LoVo (cell line): ENCODE measurements at regions not wholly inside any gene's neighbourhood (a gene's known extent, or its start where the extent isn't known, plus 50 kb on each side); places are given as distances from the start of the nearest gene placed in this dataset.

Experiments
- DNase-seq: peaks from one replicate; pipeline ENCODE4 v3.0.0-alpha.2; 2016; ENCODE audit warnings: low spot score

DNA sequence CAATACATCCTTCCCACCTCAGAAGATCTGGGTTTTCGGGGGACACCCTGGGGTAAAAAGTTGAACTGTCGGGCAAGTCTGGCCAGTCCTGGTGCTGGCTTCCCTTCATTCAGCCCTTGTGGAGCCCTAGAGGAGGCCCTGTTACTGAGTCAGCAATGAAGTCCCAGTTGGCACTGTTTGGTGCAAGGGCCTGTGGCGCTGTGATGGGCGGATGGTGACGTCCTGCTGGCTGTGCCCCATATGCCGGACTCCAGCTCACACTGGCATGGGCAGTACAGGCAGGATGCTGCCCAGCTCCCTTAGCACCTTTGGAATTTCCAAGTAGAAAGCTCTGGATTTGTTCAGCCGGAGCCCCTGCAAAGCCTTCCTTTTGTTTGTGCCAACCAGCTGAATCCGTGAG, 186.2 kb upstream of the PMEPA1 start:
- no peak for DNase-seq

- no peak for DNase-seq
Measured at GRCh38 chr20:57895161-57895855, 185.5 kb upstream of the PMEPA1 start.

- DNase-seq, result no peak
Measured at GRCh38 chr20:57894522-57894921, 184.7 kb upstream of the PMEPA1 start.

DNA sequence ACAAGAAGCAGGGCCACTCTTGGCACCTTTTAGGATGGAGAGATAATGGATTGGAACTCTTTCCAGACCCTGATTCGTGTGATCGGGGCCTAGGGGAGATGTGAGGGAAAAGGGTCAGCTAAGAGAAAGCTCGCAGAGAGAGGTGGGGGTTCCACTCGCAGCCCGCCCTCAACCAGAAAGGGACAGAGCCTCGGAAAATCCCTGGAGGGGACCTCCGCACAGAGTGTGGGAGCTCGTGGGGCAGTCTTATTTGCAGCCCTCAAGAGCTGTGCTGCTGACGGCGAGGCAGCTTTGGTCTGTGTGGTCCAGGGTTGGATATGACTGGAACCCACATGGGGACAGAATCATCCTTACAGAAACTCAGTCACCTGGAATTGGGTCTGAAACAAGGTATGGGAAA, 184.3 kb upstream of the PMEPA1 start:
- no peak for DNase-seq

GRCh38 chr20:57893366-57893999, 183.7 kb upstream of the PMEPA1 start:
- no peak for DNase-seq

GRCh38 chr20:57892471-57892870, 182.7 kb upstream of the PMEPA1 start:
- DNase-seq, result no peak

DNA sequence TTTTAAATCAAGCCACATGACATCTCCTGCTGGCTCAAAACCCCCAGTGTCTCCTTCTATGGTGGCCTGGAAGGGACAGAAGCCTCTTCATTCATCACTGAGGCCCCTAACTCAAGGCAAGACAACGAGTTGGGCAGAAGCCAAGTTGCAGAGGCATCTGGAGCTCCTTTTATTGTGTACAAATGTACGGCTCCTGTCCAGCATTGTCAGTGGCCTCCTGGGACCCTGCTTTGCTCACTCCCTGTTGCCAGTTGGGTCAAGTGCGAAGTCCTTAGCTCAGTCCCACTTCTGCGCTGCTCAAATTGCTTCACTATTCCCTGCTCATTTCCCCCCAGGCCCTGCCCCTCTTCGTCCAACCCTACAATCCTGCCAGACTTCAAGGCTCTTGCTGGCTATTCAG, 181.2 kb upstream of the PMEPA1 start:
- DNase-seq, result no peak

DNA sequence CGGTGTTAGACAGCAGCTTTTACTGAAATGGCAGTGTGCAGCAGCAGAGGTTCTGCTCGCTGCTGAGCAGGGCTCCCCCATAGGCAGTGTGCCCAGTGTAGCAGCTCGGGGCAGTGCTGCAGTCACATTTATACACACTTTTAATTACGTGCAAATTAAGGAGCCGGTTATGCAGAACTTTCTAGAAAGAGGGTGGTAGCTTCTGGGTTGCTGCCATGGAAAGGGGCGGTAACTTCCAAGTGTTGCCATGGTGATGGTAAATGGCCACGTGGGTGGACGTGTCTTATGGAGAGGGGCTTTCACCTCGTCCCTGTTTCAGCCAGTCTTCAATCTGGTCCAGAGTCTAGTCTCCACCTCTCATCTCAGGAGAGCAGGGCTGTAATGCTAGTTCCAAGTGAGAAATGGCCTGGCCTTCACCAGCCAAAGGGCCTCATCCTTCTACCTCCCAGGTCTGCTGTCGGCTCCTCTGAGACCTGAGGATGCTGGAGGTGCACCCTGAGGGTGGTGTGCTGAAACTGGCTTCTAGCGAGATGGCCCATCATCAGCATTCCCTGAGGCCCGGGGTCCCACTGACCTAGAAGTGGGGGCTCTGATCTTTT, 180.5 kb upstream of the PMEPA1 start:
- DNase-seq, result no peak

DNA sequence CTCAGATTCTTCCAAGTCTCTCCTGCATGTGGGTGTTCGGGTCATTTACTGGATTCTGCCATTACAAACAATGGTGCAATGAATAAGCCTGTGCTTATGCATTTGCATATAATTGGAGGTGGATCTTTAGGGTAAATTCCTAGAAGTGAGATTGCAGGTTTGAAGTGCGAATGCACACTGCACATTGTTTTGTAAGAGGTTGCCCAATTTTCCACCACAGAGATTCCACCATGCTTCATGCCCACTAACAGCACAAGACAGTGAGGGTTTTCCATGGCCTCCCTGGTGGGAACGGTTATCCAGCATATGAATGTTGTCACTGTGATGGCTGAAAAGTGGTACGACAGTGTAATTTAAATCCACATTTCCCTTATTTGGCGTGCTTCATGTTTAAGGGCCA, 178.8 kb upstream of the PMEPA1 start:
- no peak for DNase-seq

DNA sequence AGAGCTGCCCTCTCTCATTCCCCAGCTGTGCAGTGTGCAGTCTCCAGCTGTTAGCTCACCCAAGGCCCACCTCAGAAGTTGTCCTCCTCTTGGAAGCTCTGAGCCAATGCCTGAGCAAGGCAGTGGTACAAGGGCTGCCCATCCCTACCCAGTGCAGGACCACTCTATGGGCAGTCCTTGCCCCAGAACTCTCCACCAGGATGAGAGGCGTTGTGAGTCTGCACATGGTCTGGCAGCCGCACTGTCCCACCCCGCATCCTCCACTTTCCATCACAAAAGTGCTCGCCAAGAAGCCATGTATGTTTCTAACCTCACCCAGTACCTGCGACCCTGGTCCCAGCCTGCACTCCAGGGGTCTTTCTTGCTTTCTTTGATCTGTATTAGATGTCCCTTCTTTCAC, 175.1 kb upstream of the PMEPA1 start:
- no peak for DNase-seq

DNA sequence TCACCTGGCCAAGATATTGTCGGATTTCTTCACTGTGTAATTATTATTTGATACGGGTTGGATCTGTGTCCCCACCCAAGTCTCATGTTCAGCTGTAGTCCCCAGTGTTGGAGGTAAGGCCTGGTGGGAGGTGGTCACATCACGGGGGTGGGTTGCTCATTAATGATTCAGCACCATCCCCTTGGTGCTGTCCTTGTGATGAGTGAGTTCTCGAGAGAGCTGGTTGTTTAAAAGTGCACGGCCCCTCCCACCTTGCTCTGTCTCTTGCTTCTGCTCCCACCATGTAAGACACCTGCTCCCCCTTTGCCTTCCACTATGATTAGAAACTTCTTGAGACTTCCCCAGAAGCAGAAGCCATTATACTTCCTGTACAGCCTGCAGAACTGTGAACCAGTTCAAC, 173.9 kb upstream of the PMEPA1 start:
- DNase-seq, result no peak

DNA sequence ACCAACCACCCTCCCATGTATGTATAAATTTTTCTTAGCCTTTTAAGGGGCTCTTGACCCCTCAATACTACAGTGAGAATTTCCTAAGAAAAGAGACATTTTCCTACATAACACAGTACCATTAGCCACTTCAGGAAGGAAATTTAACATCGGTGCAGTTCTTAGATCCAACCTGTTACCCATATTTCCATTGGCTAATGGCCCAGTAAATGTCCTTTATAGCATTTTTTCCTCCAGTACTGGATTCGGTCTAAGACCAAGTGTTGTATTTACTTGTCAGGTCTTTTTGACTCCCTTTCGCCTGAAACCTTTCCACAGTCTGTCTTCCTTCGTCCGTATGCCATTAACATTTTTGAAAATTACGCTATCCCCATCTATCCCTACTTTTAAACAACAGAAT, 173.4 kb upstream of the PMEPA1 start:
- DNase-seq, result no peak

GRCh38 chr20:57882451-57883161, 172.8 kb upstream of the PMEPA1 start:
- DNase-seq, result no peak

DNA sequence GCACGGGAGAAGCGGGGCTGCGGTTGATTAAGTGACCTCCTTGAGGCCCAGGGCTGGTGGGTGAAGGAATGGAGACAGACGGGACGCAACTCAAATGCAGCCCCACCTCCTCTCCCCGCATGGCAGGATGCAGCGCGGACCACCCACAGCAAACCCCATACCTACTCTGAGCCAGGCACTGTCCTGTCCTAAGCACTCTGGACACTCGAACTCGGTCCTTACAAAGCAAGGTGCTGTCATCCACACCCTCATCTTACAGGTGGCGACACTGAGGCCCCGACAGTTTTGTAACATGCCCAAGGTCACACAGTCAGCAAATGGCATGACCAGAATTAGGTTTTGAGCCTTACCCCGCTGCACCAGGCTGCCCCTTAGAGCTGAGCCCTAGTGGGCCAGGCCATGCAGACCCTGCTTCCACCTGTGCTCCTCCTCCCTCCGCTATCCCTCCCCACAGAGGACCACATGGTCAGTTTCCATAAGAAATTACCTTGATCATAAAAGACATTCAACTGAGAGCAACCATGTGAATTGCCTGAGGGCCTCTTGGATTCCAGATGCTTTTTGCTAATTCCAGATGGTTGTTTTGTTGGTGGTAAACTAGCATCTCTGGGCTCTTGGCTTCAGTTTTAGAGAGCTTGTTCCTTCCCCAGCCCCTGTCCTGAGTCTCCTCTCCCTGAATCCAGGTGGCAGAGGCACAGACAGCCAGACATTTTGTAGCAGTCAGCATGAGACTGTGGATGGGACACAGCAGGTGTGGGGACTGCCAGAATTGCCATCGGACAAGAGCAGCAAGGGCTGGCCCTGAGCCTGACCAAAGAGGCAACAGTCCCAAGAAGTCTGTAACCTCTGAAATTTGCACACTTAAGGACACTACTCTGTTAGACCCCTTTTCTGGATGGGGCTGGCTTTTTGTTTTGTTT, 171.9 kb upstream of the PMEPA1 start:
- DNase-seq, result no peak

DNA sequence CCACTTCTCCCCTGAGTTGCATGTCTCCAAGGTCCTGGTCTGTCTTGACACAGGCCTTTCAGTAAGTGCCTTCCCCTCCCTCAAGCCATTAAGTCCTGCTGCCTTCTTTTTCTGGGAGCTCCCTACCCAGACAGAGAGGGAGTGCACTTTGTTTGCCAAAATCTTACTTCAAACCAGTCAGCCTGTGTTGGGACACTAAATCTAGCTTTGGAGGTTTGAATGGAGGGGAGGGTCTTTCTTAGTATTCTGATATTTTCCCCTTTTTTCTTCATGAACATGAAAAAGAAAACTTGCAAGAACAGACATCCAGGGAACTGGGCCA, 170.7 kb upstream of the PMEPA1 start:
- DNase-seq, result no peak

DNA sequence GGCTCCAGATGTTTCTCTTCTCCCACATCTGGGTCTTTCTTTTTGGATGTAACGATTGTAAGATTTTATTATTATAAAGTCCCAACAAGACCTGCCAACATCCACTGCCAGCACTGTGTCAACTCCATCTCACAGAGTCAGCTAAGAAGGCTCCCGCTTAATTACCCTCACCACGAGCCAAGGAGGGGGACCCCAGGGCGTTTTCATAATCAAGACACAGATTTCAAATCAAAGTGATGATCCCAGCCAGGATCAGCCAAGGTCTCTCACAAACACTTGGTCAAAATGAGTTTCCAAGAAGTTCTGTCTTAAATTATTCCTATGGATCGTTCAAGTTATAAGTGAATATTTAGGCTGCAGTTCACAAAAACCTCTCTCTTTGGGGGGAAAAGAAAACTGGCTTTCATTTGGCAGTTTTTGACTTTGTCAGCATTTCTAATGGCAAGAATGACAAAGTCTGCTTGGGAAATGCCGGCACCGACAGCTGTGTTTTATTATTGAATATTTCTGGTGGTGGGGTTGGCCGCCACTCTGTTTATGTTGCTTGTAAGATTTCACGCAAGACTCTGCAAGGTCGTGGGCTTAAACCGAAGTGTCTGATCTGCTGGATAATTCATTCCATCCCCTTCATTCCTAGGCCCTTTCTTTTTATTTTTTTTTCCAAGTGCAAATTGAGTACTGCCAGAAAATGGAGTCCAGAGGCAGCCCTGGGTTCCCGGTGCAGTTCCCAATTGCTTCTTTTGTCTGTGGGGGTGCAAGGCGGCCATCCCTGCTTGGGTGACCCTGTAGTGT, 170.2 kb upstream of the PMEPA1 start:
- no peak for DNase-seq

DNA sequence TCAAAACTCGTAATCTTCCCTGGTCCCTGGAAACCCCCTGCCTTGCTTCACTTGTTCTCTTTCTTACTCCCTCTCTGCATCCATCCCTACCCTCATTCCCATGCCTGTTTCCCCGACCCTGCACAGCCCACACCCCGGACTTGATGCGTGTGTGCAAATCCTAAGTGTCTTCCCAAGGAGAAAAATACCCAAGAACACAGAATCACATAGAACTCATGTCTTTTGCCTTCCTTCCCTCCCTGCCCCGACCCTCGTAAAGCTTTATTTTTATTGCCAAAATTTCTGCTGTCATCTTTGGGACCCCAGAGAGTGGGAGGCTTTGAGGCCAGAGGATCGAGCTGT, 169.6 kb upstream of the PMEPA1 start:
- no peak for DNase-seq

DNA sequence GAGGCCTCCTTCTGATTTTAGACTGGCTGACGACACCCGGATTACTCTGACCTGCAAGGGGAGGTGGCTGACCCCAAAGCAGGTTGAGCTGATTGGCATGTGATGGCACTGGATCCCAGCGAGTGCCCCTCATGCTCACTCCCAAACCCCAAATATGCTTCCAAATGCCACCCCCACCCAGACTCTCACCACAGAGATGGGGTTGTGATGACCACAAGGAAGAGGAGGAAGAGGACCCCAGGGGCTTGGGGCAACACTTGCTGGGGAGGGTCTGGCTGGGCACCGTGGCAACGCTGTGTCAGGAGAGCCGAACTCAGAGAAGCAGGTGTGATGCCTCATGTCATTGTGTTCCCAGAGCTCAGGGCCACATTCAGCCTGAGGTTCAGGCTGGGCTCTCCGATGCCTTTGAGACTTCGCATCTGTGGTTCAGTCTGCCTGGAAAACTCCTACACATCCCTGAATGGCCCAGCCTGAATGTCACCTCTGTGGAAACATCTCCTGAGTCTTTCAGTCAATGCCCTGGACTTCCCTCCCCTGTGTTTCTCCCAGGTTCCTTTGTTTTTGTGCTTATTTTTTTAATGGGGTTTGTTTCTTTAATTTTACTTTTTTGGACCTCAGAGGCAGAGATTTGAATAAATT, 169.1 kb upstream of the PMEPA1 start:
- no peak for DNase-seq

- DNase-seq, result no peak
Measured at GRCh38 chr20:57877995-57878394, 168.2 kb upstream of the PMEPA1 start.

GRCh38 chr20:57877131-57877824, 167.5 kb upstream of the PMEPA1 start:
- DNase-seq, result no peak
